B cell (primary cell): ENCODE measurements at regions not wholly inside any gene's neighbourhood (a gene's known extent, or its start where the extent isn't known, plus 50 kb on each side); places are given as distances from the start of the nearest gene placed in this dataset.

ENCODE experiments used
- ATAC-seq: fragments of 200-7000 bp; cut with Tn5 transposase; one replicate; pipeline ENCODE4 v1.10.0; 2021; ENCODE audit warnings: low read depth, mild to moderate bottlenecking, moderate number of reproducible peaks, moderate library complexity
- CTCF ChIA-PET: fragments of 350-600 bp; sonication (Branson Sonifier 250); formaldehyde crosslinking; loops from one replicate; lab custom pipeline; 2021; ENCODE audit warnings: antibody characterized with exemption, inconsistent platforms; lab: Charles Lee
- POLR2A ChIA-PET: fragments of 350-600 bp; sonication (Branson Sonifier 250); formaldehyde crosslinking; loops from one replicate; lab custom pipeline; 2021; ENCODE audit warnings: antibody characterized with exemption; lab: Charles Lee
- DNase-seq: peaks from one replicate; pipeline ENCODE4 v3.0.0; 2013
- H2AFZ ChIP-seq: 2 replicates; pipeline ENCODE4 v1.6.1; 2012; ENCODE audit warnings: mild to moderate bottlenecking, low read depth, low read length; ENCODE audit not compliant: insufficient read depth, poor library complexity, severe bottlenecking
- H3K27ac ChIP-seq, 2 donors: 1 replicate in 1 of 2; 2 replicates in 1 of 2; pipeline ENCODE4 v1.5.1; 2012 to 2013; ENCODE audit warnings: low read length in 2 of 2, mild to moderate bottlenecking in 2 of 2, moderate library complexity in 1 of 2
- H3K27me3 ChIP-seq, 4 experiments: fragments of 200-600 bp in 1 of 4; sonication (generic) in 1 of 4; replicated peaks in 1 of 4; 1 replicate in 2 of 4; 2 replicates in 2 of 4; pipeline versions ENCODE4 v1.6.1 to v1.7.0; 2013 to 2016; ENCODE audit warnings: low read length in 3 of 4, mild to moderate bottlenecking in 2 of 4, mixed read lengths in 1 of 4, moderate library complexity in 1 of 4; ENCODE audit not compliant: insufficient read depth in 4 of 4, control insufficient read depth in 3 of 4; ENCODE audit errors: control extremely low read depth in 1 of 4
- H3K36me3 ChIP-seq, 2 experiments: replicated peaks in 1 of 2; 1 replicate in 1 of 2; 2 replicates in 1 of 2; pipeline versions ENCODE4 v1.6.1 to v1.7.1; 2013; ENCODE audit warnings: low read length in 1 of 2; ENCODE audit not compliant: insufficient read depth in 2 of 2, control insufficient read depth in 1 of 2; ENCODE audit errors: control extremely low read depth in 1 of 2, extremely low read depth in 1 of 2
- H3K4me1 ChIP-seq, 2 donors: fragments of 200-600 bp in 1 of 2; sonication (generic) in 1 of 2; 1 replicate in 1 of 2; 2 replicates in 1 of 2; pipeline versions ENCODE4 v1.5.1 to v1.6.1; 2013 to 2017; ENCODE audit warnings: low read length in 2 of 2; ENCODE audit not compliant: control insufficient read depth in 2 of 2, insufficient read depth in 2 of 2
- H3K4me2 ChIP-seq: replicated peaks from 2 replicates; pipeline ENCODE3; 2012; ENCODE audit warnings: mild to moderate bottlenecking, low read depth, low read length; ENCODE audit not compliant: poor library complexity, severe bottlenecking
- H3K4me3 ChIP-seq, 5 experiments: fragments of 200-600 bp in 1 of 5; sonication (generic) in 1 of 5; 1 replicate in 3 of 5; 2 replicates in 2 of 5; pipeline versions ENCODE4 v1.5.1 to v1.7.0; 2011 to 2016; ENCODE audit warnings: low read length in 4 of 5, mild to moderate bottlenecking in 4 of 5, low read depth in 2 of 5, control low read depth in 1 of 5, moderate library complexity in 1 of 5; ENCODE audit not compliant: insufficient read depth in 1 of 5; ENCODE audit errors: control extremely low read depth in 1 of 5, extremely low read depth in 1 of 5
- H3K79me2 ChIP-seq: fragments of 200-600 bp; sonication (generic); one replicate; pipeline ENCODE4 v1.6.0; 2016; ENCODE audit warnings: low read length; ENCODE audit not compliant: control insufficient read depth, insufficient read depth
- H3K9ac ChIP-seq: fragments of 200-600 bp; sonication (generic); 2 replicates; pipeline ENCODE4 v1.6.1; 2017; ENCODE audit warnings: mild to moderate bottlenecking, low read length, moderate library complexity
- H3K9me3 ChIP-seq, 3 donors: one replicate each; pipeline versions ENCODE4 v1.6.1 to v1.7.1; 2013; ENCODE audit warnings: low read length in 2 of 3; ENCODE audit not compliant: control insufficient read depth in 2 of 3, insufficient read depth in 1 of 3; ENCODE audit errors: control extremely low read depth in 1 of 3
- H4K20me1 ChIP-seq: 2 replicates; pipeline ENCODE4 v1.6.0; 2012; ENCODE audit warnings: mild to moderate bottlenecking, low read length; ENCODE audit not compliant: insufficient read depth, control insufficient read depth, poor library complexity, severe bottlenecking
- H3K27ac Mint-ChIP-seq: one replicate; pipeline ENCODE4 v1.8.0; 2021; ENCODE audit warnings: mixed read lengths
- H3K27me3 Mint-ChIP-seq: one replicate; pipeline ENCODE4 v1.8.0; 2021; ENCODE audit warnings: mixed read lengths
- H3K4me1 Mint-ChIP-seq: one replicate; pipeline ENCODE4 v1.8.0; 2021; ENCODE audit warnings: mixed read lengths
- H3K4me3 Mint-ChIP-seq: one replicate; pipeline ENCODE4 v1.8.0; 2021; ENCODE audit warnings: mixed read lengths
- H3K9me3 Mint-ChIP-seq: one replicate; pipeline ENCODE4 v1.8.0; 2022; ENCODE audit warnings: mixed read lengths; ENCODE audit not compliant: insufficient read depth
- EZH2 ChIP-seq: IDR thresholded peaks from 2 replicates; pipeline ENCODE4 v1.6.1; 2012; ENCODE audit warnings: borderline replicate concordance, low read depth, mild to moderate bottlenecking, moderate library complexity, low read length; ENCODE audit not compliant: insufficient read depth, poor library complexity, severe bottlenecking
- WGBS: methylation state at CpG from one replicate; pipeline ENCODE4 v1.1.5; 2013; ENCODE audit warnings: missing lambda C conversion rate; ENCODE audit not compliant: insufficient coverage; 5-methylcytosine and 5-hydroxymethylcytosine counted together
- intact Hi-C: fragments of 100-400 bp; cut with micrococcal nuclease; formaldehyde crosslinking; loops from one replicate; pipeline ENCODE4 v1.10.0; 2022
- TF ChIP-seq, protein P1 (sequence below): fragments of 200-600 bp; IDR thresholded peaks from one replicate; pipeline ENCODE4 v1.8.0; 2022; ENCODE audit warnings: antibody characterized with exemption, mild to moderate bottlenecking

- Histone ChIP-seq H3K4me1 (no peaks in the 10 kb centered on the region), H3K27ac (no peak overlapping the region), H3K79me2 (no peaks in the 10 kb centered on the region), H2AFZ (no peak overlapping the region), H3K9ac (no peak overlapping the region), H3K9me3 (peaks cover 0 to 21% (median 2%) of the 10 kb centered on the region in 3 donors), H3K27me3 (no peaks in the 10 kb centered on the region), H3K4me3 (no peak overlapping the region), H3K4me2 (no peak overlapping the region), H3K36me3 (no peaks in the 10 kb centered on the region), H4K20me1 (no peaks in the 10 kb centered on the region)
- POLR2A ChIA-PET, result no interaction called here
- no peak for ATAC-seq
- intact Hi-C loops, result no loop called here
- Mint-ChIP-seq H3K27me3 (no peaks in the 10 kb centered on the region), H3K9me3 (peaks cover 22% of the 10 kb centered on the region), H3K27ac (no peak overlapping the region), H3K4me1 (no peaks in the 10 kb centered on the region), H3K4me3 (no peak overlapping the region)
- TF ChIP-seq, protein P1, sequence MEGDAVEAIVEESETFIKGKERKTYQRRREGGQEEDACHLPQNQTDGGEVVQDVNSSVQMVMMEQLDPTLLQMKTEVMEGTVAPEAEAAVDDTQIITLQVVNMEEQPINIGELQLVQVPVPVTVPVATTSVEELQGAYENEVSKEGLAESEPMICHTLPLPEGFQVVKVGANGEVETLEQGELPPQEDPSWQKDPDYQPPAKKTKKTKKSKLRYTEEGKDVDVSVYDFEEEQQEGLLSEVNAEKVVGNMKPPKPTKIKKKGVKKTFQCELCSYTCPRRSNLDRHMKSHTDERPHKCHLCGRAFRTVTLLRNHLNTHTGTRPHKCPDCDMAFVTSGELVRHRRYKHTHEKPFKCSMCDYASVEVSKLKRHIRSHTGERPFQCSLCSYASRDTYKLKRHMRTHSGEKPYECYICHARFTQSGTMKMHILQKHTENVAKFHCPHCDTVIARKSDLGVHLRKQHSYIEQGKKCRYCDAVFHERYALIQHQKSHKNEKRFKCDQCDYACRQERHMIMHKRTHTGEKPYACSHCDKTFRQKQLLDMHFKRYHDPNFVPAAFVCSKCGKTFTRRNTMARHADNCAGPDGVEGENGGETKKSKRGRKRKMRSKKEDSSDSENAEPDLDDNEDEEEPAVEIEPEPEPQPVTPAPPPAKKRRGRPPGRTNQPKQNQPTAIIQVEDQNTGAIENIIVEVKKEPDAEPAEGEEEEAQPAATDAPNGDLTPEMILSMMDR, result no peak
- TF ChIP-seq EZH2, result no peak
- DNase-seq, result no peak
- CTCF ChIA-PET, result no interaction called here
Observed at GRCh38 chr7:68456469-68456868, 1141.8 kb upstream of the AUTS2 start.

DNA sequence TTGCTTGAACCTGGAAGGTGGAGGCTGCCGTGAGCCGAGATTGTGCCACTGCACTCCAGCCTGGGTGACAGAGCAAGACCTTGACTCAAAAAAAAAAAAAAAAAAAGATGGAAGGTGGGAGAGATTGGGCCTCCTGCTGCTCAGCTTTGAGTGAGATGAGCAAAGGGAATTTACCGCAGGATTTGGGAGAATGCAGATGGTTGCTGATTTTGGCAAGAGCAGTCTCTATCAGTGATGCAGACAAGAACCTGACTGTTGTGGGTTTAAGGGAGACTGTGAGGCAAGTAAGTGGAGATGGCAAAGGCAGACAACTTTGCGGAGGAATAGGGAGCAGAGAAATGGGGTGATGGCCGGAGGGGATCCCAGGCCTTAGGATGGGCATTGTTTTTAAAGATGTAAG, 1140.8 kb upstream of the AUTS2 start:
- H3K9ac ChIP-seq, result no peak overlapping the region
- ATAC-seq, result no peak
- Mint-ChIP-seq H3K27ac (no peak overlapping the region), H3K4me1 (no peaks in the 10 kb centered on the region), H3K9me3 (peaks cover 22% of the 10 kb centered on the region), H3K4me3 (no peak overlapping the region), H3K27me3 (no peaks in the 10 kb centered on the region)
- no peak overlapping the region for H2AFZ ChIP-seq
- ChIA-PET POLR2A (no interaction called here), CTCF (no interaction called here)
- H3K79me2 ChIP-seq, result no peaks in the 10 kb centered on the region
- H3K4me2 ChIP-seq, result no peak overlapping the region
- DNase-seq, result no peak
- H3K27me3 ChIP-seq, result no peaks in the 10 kb centered on the region
- 96% methylated on average over 5 of the region's 5 CpGs for WGBS
- intact Hi-C loops, result no loop called here
- H3K9me3 ChIP-seq, result peaks cover 0 to 21% (median 2%) of the 10 kb centered on the region in 3 donors
- TF ChIP-seq, protein P1, result no peak
- no peak for TF ChIP-seq EZH2
- no peak overlapping the region for H3K4me3 ChIP-seq
- no peaks in the 10 kb centered on the region for H4K20me1 ChIP-seq
- H3K36me3 ChIP-seq, result no peaks in the 10 kb centered on the region
- H3K4me1 ChIP-seq, result no peaks in the 10 kb centered on the region
- no peak overlapping the region for H3K27ac ChIP-seq
